Naive thymus-derived CD4-positive, alpha-beta T cell (primary cell): ENCODE measurements at regions not wholly inside any gene's neighbourhood (a gene's known extent, or its start where the extent isn't known, plus 50 kb on each side); places are given as distances from the start of the nearest gene placed in this dataset.

Source experiments
- ATAC-seq: fragments of 150-1000 bp; cut with Tn5 transposase; 2 replicates; pipeline ENCODE4 v1.10.0; 2021; ENCODE audit warnings: mild to moderate bottlenecking, moderate library complexity
- CTCF ChIA-PET: fragments of 350-600 bp; sonication (Branson Sonifier 250); formaldehyde crosslinking; loops from one replicate; lab custom pipeline; 2021; ENCODE audit warnings: antibody characterized with exemption; lab: Charles Lee
- POLR2A ChIA-PET: fragments of 350-600 bp; sonication (Branson Sonifier 250); formaldehyde crosslinking; loops from one replicate; lab custom pipeline; 2021; ENCODE audit warnings: antibody characterized with exemption, inconsistent platforms; lab: Charles Lee
- DNase-seq, 9 donors: peaks; one replicate each; pipeline versions ENCODE4 v3.0.0 to v3.0.0-alpha.2; 2020 to 2022; ENCODE audit warnings: mixed read lengths in 1 of 9
- H3K27ac ChIP-seq: one replicate; pipeline ENCODE4 v1.7.0; 2013; ENCODE audit warnings: mild to moderate bottlenecking, low read depth, low read length, moderate library complexity
- H3K27me3 ChIP-seq, 2 donors: one replicate each; pipeline ENCODE4 v1.7.0; 2013; ENCODE audit warnings: low read length in 2 of 2, mild to moderate bottlenecking in 2 of 2, moderate library complexity in 2 of 2; ENCODE audit not compliant: control insufficient read depth in 2 of 2, insufficient read depth in 2 of 2
- H3K36me3 ChIP-seq, 3 experiments: 1 replicate in 2 of 3; 2 replicates in 1 of 3; pipeline ENCODE4 v1.7.0; 2013; ENCODE audit warnings: low read length in 3 of 3, mild to moderate bottlenecking in 3 of 3, moderate library complexity in 1 of 3; ENCODE audit not compliant: insufficient read depth in 3 of 3, control insufficient read depth in 2 of 3
- H3K4me1 ChIP-seq, 2 donors: one replicate each; pipeline ENCODE4 v1.7.0; 2013; ENCODE audit warnings: low read length in 2 of 2, mild to moderate bottlenecking in 2 of 2, moderate library complexity in 1 of 2; ENCODE audit not compliant: control insufficient read depth in 2 of 2, insufficient read depth in 2 of 2
- H3K4me3 ChIP-seq: 2 replicates; pipeline ENCODE4 v1.7.0; 2013; ENCODE audit warnings: mild to moderate bottlenecking, low read length
- H3K9me3 ChIP-seq, 3 experiments: 1 replicate in 2 of 3; 2 replicates in 1 of 3; pipeline ENCODE4 v1.7.0; 2013; ENCODE audit warnings: low read length in 3 of 3; ENCODE audit not compliant: control insufficient read depth in 2 of 3
- H3K27ac Mint-ChIP-seq, 9 donors: one replicate each; pipeline ENCODE4 v1.8.0; 2020 to 2022; ENCODE audit warnings: mixed read lengths in 9 of 9, mild to moderate bottlenecking in 8 of 9, moderate library complexity in 5 of 9, inconsistent platforms in 2 of 9
- H3K27me3 Mint-ChIP-seq, 5 donors: one replicate each; pipeline ENCODE4 v1.8.0; 2021 to 2022; ENCODE audit warnings: mixed read lengths in 5 of 5, mild to moderate bottlenecking in 1 of 5
- H3K36me3 Mint-ChIP-seq, 5 donors: one replicate each; pipeline ENCODE4 v1.8.0; 2020 to 2022; ENCODE audit warnings: mixed read lengths in 5 of 5, mild to moderate bottlenecking in 3 of 5, inconsistent platforms in 1 of 5
- H3K4me1 Mint-ChIP-seq, 7 donors: one replicate each; pipeline ENCODE4 v1.8.0; 2020 to 2022; ENCODE audit warnings: mixed read lengths in 7 of 7, mild to moderate bottlenecking in 3 of 7, inconsistent platforms in 1 of 7
- H3K4me3 Mint-ChIP-seq, 10 donors: one replicate each; pipeline ENCODE4 v1.8.0; 2020 to 2022; ENCODE audit warnings: mild to moderate bottlenecking in 10 of 10, mixed read lengths in 10 of 10, moderate library complexity in 6 of 10, inconsistent platforms in 2 of 10
- H3K9me3 Mint-ChIP-seq, 11 donors: one replicate each; pipeline ENCODE4 v1.8.0; 2020 to 2022; ENCODE audit warnings: mixed read lengths in 11 of 11, mild to moderate bottlenecking in 4 of 11, inconsistent platforms in 1 of 11, moderate library complexity in 1 of 11
- intact Hi-C, 2 donors: fragments of 100-400 bp; cut with micrococcal nuclease; formaldehyde crosslinking; loops; one replicate each; pipeline ENCODE4 v1.15.1; 2023

DNA sequence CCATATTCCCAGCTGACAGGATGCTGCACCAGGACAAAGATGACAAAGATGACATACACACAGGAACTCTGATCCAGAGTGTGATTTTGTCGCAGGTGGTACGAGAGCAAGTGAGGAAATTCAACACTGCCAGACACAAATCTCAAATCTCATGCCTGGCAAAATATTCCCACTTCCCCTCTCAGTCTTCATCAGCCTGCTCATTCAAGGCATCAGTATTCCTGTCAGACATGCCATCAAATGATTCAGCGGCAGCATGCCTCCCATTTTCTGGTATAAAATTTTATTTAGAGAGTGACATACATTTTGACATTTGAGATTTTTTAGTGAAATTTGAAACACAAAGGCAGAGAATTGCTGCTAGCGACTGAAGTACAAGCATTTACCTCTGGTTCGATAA is 228.1 kb upstream of the LMCD1 start:
- peaks cover 0 to 10% (median 0%) of the 10 kb centered on the region in 11 donors for H3K9me3 Mint-ChIP-seq
- no peaks in the 10 kb centered on the region for H3K4me1 ChIP-seq
- no peaks in the 10 kb centered on the region for H3K9me3 ChIP-seq
- H3K36me3 ChIP-seq: no peaks in the 10 kb centered on the region
- ATAC-seq (no peak), DNase-seq (no peak)
- peaks cover 0 to 3% of the 10 kb centered on the region in 2 donors for H3K27me3 ChIP-seq
- H3K27ac ChIP-seq: no peak overlapping the region
- H3K4me1 Mint-ChIP-seq: no peaks in the 10 kb centered on the region
- H3K36me3 Mint-ChIP-seq: no peaks in the 10 kb centered on the region
- ChIA-PET CTCF (no interaction called here), POLR2A (no interaction called here)
- H3K27ac Mint-ChIP-seq: no peak overlapping the region
- intact Hi-C loops: no loop called here
- H3K27me3 Mint-ChIP-seq: peaks cover 0 to 18% (median 5%) of the 10 kb centered on the region in 5 donors
- H3K4me3 Mint-ChIP-seq: no peak overlapping the region
- H3K4me3 ChIP-seq: no peak overlapping the region

DNA sequence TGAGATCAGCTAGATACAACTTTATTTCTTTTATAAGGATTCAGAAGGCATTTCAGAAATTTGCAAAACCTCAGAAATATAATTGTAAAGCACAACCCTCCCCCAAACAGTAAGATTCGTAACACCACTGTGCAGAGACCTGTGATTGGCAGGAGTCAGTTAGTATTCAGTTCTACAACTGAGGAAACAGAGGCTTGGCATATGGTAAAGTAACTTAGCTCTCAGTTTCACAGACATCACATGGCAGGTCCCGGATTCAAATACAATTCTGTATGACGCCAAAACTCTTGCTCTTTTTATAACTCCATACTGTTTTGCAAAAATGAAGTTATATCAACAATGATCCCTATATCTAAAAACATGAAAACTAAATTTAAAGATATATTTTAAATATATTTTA is 225.6 kb upstream of the LMCD1 start:
- H3K4me3 Mint-ChIP-seq: no peak overlapping the region
- H3K36me3 Mint-ChIP-seq: no peaks in the 10 kb centered on the region
- Histone ChIP-seq H3K4me3 (no peak overlapping the region), H3K9me3 (no peaks in the 10 kb centered on the region), H3K4me1 (no peaks in the 10 kb centered on the region), H3K27me3 (peaks cover 0 to 3% of the 10 kb centered on the region in 2 donors), H3K36me3 (no peaks in the 10 kb centered on the region), H3K27ac (no peak overlapping the region)
- DNase-seq (no peak), ATAC-seq (no peak)
- H3K9me3 Mint-ChIP-seq: peaks cover 0 to 10% (median 0%) of the 10 kb centered on the region in 11 donors
- no peak overlapping the region for H3K27ac Mint-ChIP-seq
- H3K27me3 Mint-ChIP-seq: peaks cover 0 to 12% (median 4%) of the 10 kb centered on the region in 5 donors
- POLR2A ChIA-PET: no interaction called here
- CTCF ChIA-PET: no interaction called here
- H3K4me1 Mint-ChIP-seq: no peaks in the 10 kb centered on the region
- intact Hi-C loops: no loop called here

DNA sequence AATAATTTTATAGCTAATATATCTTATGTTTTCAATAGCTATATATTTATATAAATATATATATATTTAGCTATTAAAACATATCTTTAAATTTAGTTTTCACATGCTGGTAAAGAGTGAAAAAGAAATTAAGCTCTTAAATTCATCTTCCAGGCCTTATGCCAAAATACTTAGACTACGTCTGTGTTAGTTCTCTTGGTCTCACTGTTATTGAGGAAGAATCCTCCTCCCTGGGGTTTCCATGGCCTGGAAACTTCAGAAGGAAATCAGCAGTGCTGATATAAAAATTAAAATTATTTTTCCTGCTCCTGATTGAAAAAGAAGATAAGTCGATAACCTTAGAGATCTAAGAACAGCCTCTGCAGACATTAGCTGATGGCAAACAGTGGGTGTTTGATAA is 225.1 kb upstream of the LMCD1 start:
- CTCF ChIA-PET: no interaction called here

DNA sequence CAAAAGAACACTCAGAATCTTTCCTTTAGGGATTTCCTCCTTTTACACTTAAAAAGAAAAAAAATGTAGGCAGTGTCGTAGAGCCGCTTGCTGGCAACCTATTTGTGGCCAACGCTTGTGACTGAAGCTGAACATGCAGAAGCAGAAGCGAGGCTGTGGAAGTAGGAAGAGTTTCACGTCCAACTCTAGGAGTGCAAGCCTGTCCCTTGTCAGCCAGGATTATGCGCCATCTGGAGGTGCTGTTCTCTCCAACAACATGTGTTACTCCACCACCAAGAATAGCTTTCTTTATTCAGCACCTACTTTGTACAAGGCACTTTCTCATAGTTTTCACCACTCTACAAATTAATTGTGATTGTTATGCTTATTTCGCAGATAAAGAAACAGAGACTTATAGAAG is 223.2 kb upstream of the LMCD1 start:
- POLR2A ChIA-PET: no interaction called here
- H3K27ac ChIP-seq: no peak overlapping the region
- ATAC-seq: no peak
- H3K27ac Mint-ChIP-seq: no peak overlapping the region
- no peaks in the 10 kb centered on the region for H3K27me3 ChIP-seq
- peaks cover 0 to 5% (median 4%) of the 10 kb centered on the region in 5 donors for H3K27me3 Mint-ChIP-seq
- intact Hi-C loops: no loop called here
- H3K4me1 Mint-ChIP-seq: no peaks in the 10 kb centered on the region
- no peak overlapping the region for H3K4me3 ChIP-seq
- no peak for DNase-seq
- no peaks in the 10 kb centered on the region for H3K4me1 ChIP-seq
- H3K9me3 ChIP-seq: no peaks in the 10 kb centered on the region
- no peak overlapping the region for H3K4me3 Mint-ChIP-seq
- no peaks in the 10 kb centered on the region for H3K36me3 ChIP-seq
- H3K9me3 Mint-ChIP-seq: no peaks in the 10 kb centered on the region
- no peaks in the 10 kb centered on the region for H3K36me3 Mint-ChIP-seq
- CTCF ChIA-PET: no interaction called here

More for the DNA sequence above, 225.1 kb upstream of the LMCD1 start:
- no peak for ATAC-seq
- Histone ChIP-seq H3K9me3 (no peaks in the 10 kb centered on the region), H3K4me3 (no peak overlapping the region), H3K27me3 (peaks cover 0 to 3% of the 10 kb centered on the region in 2 donors), H3K36me3 (no peaks in the 10 kb centered on the region), H3K27ac (no peak overlapping the region), H3K4me1 (no peaks in the 10 kb centered on the region)
- POLR2A ChIA-PET: interaction anchor here (0.7 kb wide), 1 partner anchor 456 kb away, joined by 3 read pairs; no protein-coding TSS in a partner anchor
- DNase-seq: no peak
- H3K9me3 Mint-ChIP-seq: peaks cover 0 to 10% (median 0%) of the 10 kb centered on the region in 11 donors
- peaks cover 0 to 11% (median 4%) of the 10 kb centered on the region in 5 donors for H3K27me3 Mint-ChIP-seq
- intact Hi-C loops: no loop called here
- no peak overlapping the region for H3K27ac Mint-ChIP-seq
- no peaks in the 10 kb centered on the region for H3K4me1 Mint-ChIP-seq
- no peaks in the 10 kb centered on the region for H3K36me3 Mint-ChIP-seq
- no peak overlapping the region for H3K4me3 Mint-ChIP-seq

DNA sequence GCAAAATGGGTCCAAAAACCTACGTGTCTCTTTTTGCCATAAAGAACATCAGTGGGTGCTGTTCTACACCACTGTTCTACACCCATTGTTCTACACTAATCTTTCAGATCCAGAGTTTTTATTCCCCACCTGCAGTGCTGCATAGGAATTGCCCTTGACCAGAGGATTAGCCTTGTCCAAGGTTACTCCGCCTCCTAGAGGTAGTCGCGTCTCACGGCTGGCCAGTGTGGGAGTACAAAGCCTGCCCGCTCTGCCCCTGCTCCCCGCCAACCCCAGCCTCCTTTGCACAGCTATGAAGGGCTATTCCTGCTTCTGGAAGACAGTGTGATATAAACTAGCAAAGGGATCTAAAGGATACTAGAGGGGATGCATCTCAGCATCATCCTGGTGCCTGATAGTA is 222.1 kb upstream of the LMCD1 start:
- Mint-ChIP-seq H3K4me3 (no peak overlapping the region), H3K4me1 (no peaks in the 10 kb centered on the region), H3K9me3 (no peaks in the 10 kb centered on the region), H3K27ac (no peak overlapping the region), H3K36me3 (no peaks in the 10 kb centered on the region), H3K27me3 (peaks cover 0 to 4% (median 0%) of the 10 kb centered on the region in 5 donors)
- no peaks in the 10 kb centered on the region for H3K27me3 ChIP-seq
- H3K27ac ChIP-seq: no peak overlapping the region
- ATAC-seq (no peak), DNase-seq (no peak)
- ChIA-PET POLR2A (no interaction called here), CTCF (no interaction called here)
- H3K4me1 ChIP-seq: no peaks in the 10 kb centered on the region
- H3K4me3 ChIP-seq: no peak overlapping the region
- H3K36me3 ChIP-seq: no peaks in the 10 kb centered on the region
- no peaks in the 10 kb centered on the region for H3K9me3 ChIP-seq
- intact Hi-C loops: no loop called here

DNA sequence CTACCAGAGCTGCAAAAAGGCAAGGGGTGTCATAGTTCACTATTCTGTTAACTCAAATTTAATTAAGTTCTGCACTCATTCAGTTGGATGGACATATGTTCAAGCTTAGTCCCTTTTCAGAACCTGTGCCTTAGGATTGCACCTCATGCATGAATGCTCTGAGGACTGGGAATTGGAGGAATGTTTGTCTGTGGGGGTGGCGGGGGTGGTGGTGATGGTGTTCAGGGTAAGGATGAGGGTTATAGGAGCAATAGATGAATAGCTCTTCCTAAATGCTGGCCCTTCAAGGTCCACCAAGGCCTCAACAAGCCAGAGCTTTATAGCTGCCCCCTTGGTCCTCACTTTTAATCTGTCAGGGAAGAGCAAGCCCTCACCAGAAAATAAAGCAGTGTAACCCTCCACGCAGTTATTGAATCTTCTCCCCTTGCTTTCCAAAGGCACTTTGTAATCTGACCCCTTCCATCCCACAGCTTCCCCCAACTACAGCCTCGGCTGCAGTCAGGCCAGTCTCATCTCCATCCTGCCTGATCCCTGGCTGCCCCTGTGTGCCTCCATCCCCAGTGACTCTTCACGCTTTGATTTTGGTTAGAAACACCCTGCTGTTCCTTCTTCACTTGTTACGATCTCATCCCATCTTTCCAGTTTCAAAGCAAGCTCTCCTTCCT is 221.6 kb upstream of the LMCD1 start:
- POLR2A ChIA-PET: no interaction called here
- Mint-ChIP-seq H3K4me3 (no peak overlapping the region), H3K4me1 (no peaks in the 10 kb centered on the region), H3K36me3 (no peaks in the 10 kb centered on the region), H3K27ac (no peak overlapping the region), H3K27me3 (peaks cover 0 to 4% (median 0%) of the 10 kb centered on the region in 5 donors), H3K9me3 (no peaks in the 10 kb centered on the region)
- Histone ChIP-seq H3K36me3 (no peaks in the 10 kb centered on the region), H3K27ac (no peak overlapping the region), H3K27me3 (no peaks in the 10 kb centered on the region), H3K9me3 (no peaks in the 10 kb centered on the region), H3K4me1 (no peaks in the 10 kb centered on the region), H3K4me3 (no peak overlapping the region)
- ATAC-seq (no peak), DNase-seq (no peak)
- CTCF ChIA-PET: no interaction called here
- intact Hi-C loops: no loop called here

- Mint-ChIP-seq H3K27ac (no peak overlapping the region), H3K4me3 (no peak overlapping the region), H3K4me1 (no peaks in the 10 kb centered on the region), H3K27me3 (peaks cover 0 to 4% (median 0%) of the 10 kb centered on the region in 5 donors), H3K36me3 (no peaks in the 10 kb centered on the region), H3K9me3 (no peaks in the 10 kb centered on the region)
- ChIA-PET POLR2A (interaction anchor here (0.8 kb wide), 1 partner anchor 13 kb away, joined by 3 read pairs; no protein-coding TSS in a partner anchor), CTCF (no interaction called here)
- ATAC-seq: no peak
- no peaks in the 10 kb centered on the region for H3K9me3 ChIP-seq
- no peak overlapping the region for H3K4me3 ChIP-seq
- no peak for DNase-seq
- H3K27ac ChIP-seq: no peak overlapping the region
- H3K27me3 ChIP-seq: no peaks in the 10 kb centered on the region
- no peaks in the 10 kb centered on the region for H3K36me3 ChIP-seq
- H3K4me1 ChIP-seq: no peaks in the 10 kb centered on the region
- intact Hi-C loops: no loop called here
These were observed 219.0 kb upstream of the LMCD1 start for GRCh38 chr3:8282541-8283165.
